H1 (cell line): ENCODE measurements at regions not wholly inside any gene's neighbourhood (a gene's known extent, or its start where the extent isn't known, plus 50 kb on each side); places are given as distances from the start of the nearest gene placed in this dataset.

Experiments used
- CTCF ChIA-PET: fragments of 300-600 bp; sonication (Branson Sonifier 250); formaldehyde crosslinking; loops from one replicate; lab custom pipeline; 2021; ENCODE audit not compliant: partially characterized antibody; lab: Charles Lee
- POLR2A ChIA-PET: fragments of 300-600 bp; sonication (Branson Sonifier 250); formaldehyde crosslinking; loops from one replicate; lab custom pipeline; 2021; ENCODE audit warnings: inconsistent platforms; ENCODE audit not compliant: partially characterized antibody; lab: Charles Lee
- DNase-seq, 2 experiments: peaks; one replicate each; pipeline versions ENCODE4 v3.0.0 to v3.0.0-alpha.2; 2010 to 2022; ENCODE audit warnings: low spot score in 2 of 2, low read depth in 1 of 2, mixed read lengths in 1 of 2
- FAIRE-seq: peaks from 2 replicates; lab custom pipeline; 2011; peaks lifted over from hg19 to GRCh38; lab: Jason Lieb, UNC
- H2AFZ ChIP-seq: 2 replicates; pipeline ENCODE4 v1.8.1; 2012; ENCODE audit warnings: low read length, inconsistent platforms
- H2AK5ac ChIP-seq: 2 replicates; pipeline ENCODE4 v1.6.1; 2013; ENCODE audit warnings: low read depth, low read length
- H2BK120ac ChIP-seq: replicated peaks from 2 replicates; pipeline ENCODE3; 2013; ENCODE audit warnings: low read depth, low read length, inconsistent platforms
- H2BK12ac ChIP-seq: 2 replicates; pipeline ENCODE4 v1.6.1; 2013; ENCODE audit warnings: low read depth, low read length
- H2BK15ac ChIP-seq: 2 replicates; pipeline ENCODE4 v1.6.1; 2013; ENCODE audit warnings: low read length
- H2BK20ac ChIP-seq: 2 replicates; pipeline ENCODE4 v1.6.1; 2013; ENCODE audit warnings: low read length
- H2BK5ac ChIP-seq: 2 replicates; pipeline ENCODE4 v1.6.1; 2013; ENCODE audit warnings: low read depth, low read length
- H3K14ac ChIP-seq: 2 replicates; pipeline ENCODE4 v1.6.1; 2013; ENCODE audit warnings: inconsistent platforms; ENCODE audit not compliant: insufficient read length
- H3K18ac ChIP-seq: 2 replicates; pipeline ENCODE4 v1.6.1; 2013; ENCODE audit warnings: low read length; ENCODE audit errors: extremely low read depth
- H3K23ac ChIP-seq: 2 replicates; pipeline ENCODE4 v1.6.1; 2013; ENCODE audit warnings: inconsistent platforms; ENCODE audit not compliant: insufficient read length
- H3K23me2 ChIP-seq: 2 replicates; pipeline ENCODE4 v1.6.1; 2013; ENCODE audit warnings: low read depth, low read length
- H3K27ac ChIP-seq: 2 replicates; pipeline ENCODE4 v1.6.1; 2011; ENCODE audit warnings: low read depth, low read length, inconsistent platforms
- H3K27me3 ChIP-seq, 4 experiments: replicated peaks in 1 of 4; 1 replicate in 1 of 4; 2 replicates in 3 of 4; pipeline versions ENCODE4 v1.6.1 to v1.8.1; 2011 to 2013; ENCODE audit warnings: low read length in 3 of 4, mild to moderate bottlenecking in 3 of 4, inconsistent platforms in 2 of 4, mixed read lengths in 2 of 4, moderate library complexity in 1 of 4; ENCODE audit not compliant: control insufficient read depth in 3 of 4, insufficient read depth in 3 of 4; ENCODE audit errors: extremely low read depth in 1 of 4
- H3K36me3 ChIP-seq, 4 experiments: 2 replicates each; pipeline versions ENCODE4 v1.6.1 to v1.8.1; 2011 to 2013; ENCODE audit warnings: mild to moderate bottlenecking in 4 of 4, low read length in 3 of 4, moderate library complexity in 2 of 4, control low read depth in 1 of 4, inconsistent platforms in 1 of 4; ENCODE audit not compliant: insufficient read depth in 4 of 4, control insufficient read depth in 2 of 4
- H3K4ac ChIP-seq: replicated peaks from 2 replicates; pipeline ENCODE3; 2013; ENCODE audit warnings: low read length, low read depth, mixed read lengths, inconsistent platforms; ENCODE audit not compliant: insufficient read length
- H3K4me1 ChIP-seq, 4 experiments: replicated peaks in 1 of 4; 1 replicate in 1 of 4; 2 replicates in 3 of 4; pipeline versions ENCODE4 v1.6.1 to v1.8.1; 2011 to 2013; ENCODE audit warnings: low read length in 3 of 4, inconsistent platforms in 2 of 4, mixed read lengths in 1 of 4; ENCODE audit not compliant: insufficient read depth in 4 of 4, control insufficient read depth in 3 of 4
- H3K4me2 ChIP-seq, 2 experiments: 2 replicates each; pipeline versions ENCODE4 v1.6.1 to v1.8.1; 2011 to 2013; ENCODE audit warnings: low read depth in 2 of 2, low read length in 2 of 2, control low read depth in 1 of 2, inconsistent platforms in 1 of 2, mild to moderate bottlenecking in 1 of 2; ENCODE audit not compliant: insufficient read depth in 1 of 2
- H3K4me3 ChIP-seq, 4 experiments: fragments of 200-600, 300-600 bp in 1 of 4; sonication (generic), shearing (Covaris generic), sonication (Bioruptor Twin) in 1 of 4; 2 replicates each; pipeline versions ENCODE4 v1.5.1 to v1.8.1; 2011 to 2016; ENCODE audit warnings: low read length in 4 of 4, low read depth in 3 of 4, control low read depth in 2 of 4, inconsistent platforms in 2 of 4, mild to moderate bottlenecking in 2 of 4, mixed read lengths in 1 of 4, moderate library complexity in 1 of 4; ENCODE audit not compliant: insufficient read depth in 2 of 4; ENCODE audit errors: extremely low read depth in 1 of 4
- H3K56ac ChIP-seq: replicated peaks from 2 replicates; pipeline ENCODE3; 2013; ENCODE audit warnings: low read depth, mild to moderate bottlenecking, mixed read lengths, low read length, inconsistent platforms; ENCODE audit not compliant: insufficient read length
- H3K79me1 ChIP-seq: 2 replicates; pipeline ENCODE4 v1.6.1; 2013; ENCODE audit warnings: low read depth, low read length, control low read depth
- H3K79me2 ChIP-seq, 2 experiments: 2 replicates each; pipeline versions ENCODE4 v1.6.1 to v1.8.1; 2012 to 2013; ENCODE audit warnings: low read length in 2 of 2, mild to moderate bottlenecking in 2 of 2, inconsistent platforms in 1 of 2; ENCODE audit not compliant: insufficient read depth in 2 of 2, control insufficient read depth in 1 of 2
- H3K9ac ChIP-seq, 4 experiments: replicated peaks in 1 of 4; 1 replicate in 1 of 4; 2 replicates in 3 of 4; pipeline versions ENCODE4 v1.6.1 to v1.8.1; 2011 to 2013; ENCODE audit warnings: low read depth in 3 of 4, low read length in 3 of 4, control low read depth in 2 of 4, mild to moderate bottlenecking in 2 of 4, moderate library complexity in 2 of 4, inconsistent platforms in 1 of 4; ENCODE audit errors: extremely low read depth in 1 of 4
- H3K9me3 ChIP-seq, 2 experiments: 2 replicates each; pipeline versions ENCODE4 v1.6.1 to v1.8.1; 2012 to 2013; ENCODE audit warnings: mild to moderate bottlenecking in 2 of 2, moderate library complexity in 2 of 2, control low read depth in 1 of 2, inconsistent platforms in 1 of 2, low read depth in 1 of 2, low read length in 1 of 2, mixed read lengths in 1 of 2; ENCODE audit not compliant: insufficient read depth in 2 of 2
- H4K20me1 ChIP-seq, 2 experiments: replicated peaks in 1 of 2; 2 replicates each; pipeline versions ENCODE3 to v1.8.1; 2011 to 2013; ENCODE audit warnings: inconsistent platforms in 2 of 2, low read length in 2 of 2, mild to moderate bottlenecking in 1 of 2; ENCODE audit not compliant: insufficient read depth in 2 of 2, control insufficient read depth in 1 of 2
- H4K5ac ChIP-seq: 2 replicates; pipeline ENCODE4 v1.6.1; 2013; ENCODE audit warnings: low read length, low read depth, mixed read lengths, inconsistent platforms; ENCODE audit not compliant: insufficient read length
- H4K8ac ChIP-seq: 2 replicates; pipeline ENCODE4 v1.8.0; 2013; ENCODE audit warnings: mild to moderate bottlenecking, moderate library complexity, low read length, inconsistent platforms; ENCODE audit not compliant: insufficient read depth; ENCODE audit errors: extremely low read depth
- H4K91ac ChIP-seq: replicated peaks from 2 replicates; pipeline ENCODE3; 2013; ENCODE audit warnings: low read length, mixed read lengths, inconsistent platforms; ENCODE audit not compliant: insufficient read length
- CEBPB ChIP-seq: IDR thresholded peaks from 2 replicates; pipeline ENCODE4 v1.6.1; 2012; ENCODE audit warnings: low read depth, low read length
- CHD2 ChIP-seq: IDR thresholded peaks from 2 replicates; pipeline ENCODE4 v1.6.1; 2012; ENCODE audit warnings: low read length, improper control_type of control experiment
- FOSL1 ChIP-seq: IDR thresholded peaks from 2 replicates; pipeline ENCODE4 v1.6.1; 2011; ENCODE audit warnings: mild to moderate bottlenecking, low read depth, low read length, moderate library complexity; ENCODE audit not compliant: insufficient read depth
- NANOG ChIP-seq: IDR thresholded peaks from 2 replicates; pipeline ENCODE4 v1.6.1; 2011; ENCODE audit warnings: low read length, low read depth, mild to moderate bottlenecking, inconsistent platforms; ENCODE audit not compliant: insufficient read depth, poor library complexity, severe bottlenecking
- NRF1 ChIP-seq: IDR thresholded peaks from 2 replicates; pipeline ENCODE4 v1.6.1; 2011; ENCODE audit warnings: mild to moderate bottlenecking, low read depth, low read length, improper control_type of control experiment
- POLR2A ChIP-seq, 2 experiments: IDR thresholded peaks; 1 replicate in 1 of 2; 2 replicates in 1 of 2; pipeline ENCODE4 v1.6.1; 2011; ENCODE audit warnings: low read depth in 2 of 2, low read length in 2 of 2, mild to moderate bottlenecking in 2 of 2; ENCODE audit errors: control extremely low read depth in 1 of 2
- POLR2AphosphoS5 ChIP-seq: IDR thresholded peaks from 2 replicates; pipeline ENCODE4 v1.6.1; 2011; ENCODE audit warnings: low read depth, low read length
- WGBS, 2 experiments: shearing (Covaris generic) in 1 of 2; methylation state at CpG; one replicate each; pipeline versions ENCODE4 v1.1.6 to v1.1.7; 2013 to 2015; ENCODE audit warnings: low lambda C conversion rate in 2 of 2, mixed read lengths in 2 of 2, inconsistent platforms in 1 of 2, low coverage in 1 of 2, missing lambda C conversion rate in 1 of 2; ENCODE audit not compliant: insufficient replicate concordance in 2 of 2, insufficient coverage in 1 of 2, insufficient read length in 1 of 2; ENCODE audit errors: extremely low coverage in 1 of 2, missing lambda C conversion rate in 1 of 2; 5-methylcytosine and 5-hydroxymethylcytosine counted together

DNA sequence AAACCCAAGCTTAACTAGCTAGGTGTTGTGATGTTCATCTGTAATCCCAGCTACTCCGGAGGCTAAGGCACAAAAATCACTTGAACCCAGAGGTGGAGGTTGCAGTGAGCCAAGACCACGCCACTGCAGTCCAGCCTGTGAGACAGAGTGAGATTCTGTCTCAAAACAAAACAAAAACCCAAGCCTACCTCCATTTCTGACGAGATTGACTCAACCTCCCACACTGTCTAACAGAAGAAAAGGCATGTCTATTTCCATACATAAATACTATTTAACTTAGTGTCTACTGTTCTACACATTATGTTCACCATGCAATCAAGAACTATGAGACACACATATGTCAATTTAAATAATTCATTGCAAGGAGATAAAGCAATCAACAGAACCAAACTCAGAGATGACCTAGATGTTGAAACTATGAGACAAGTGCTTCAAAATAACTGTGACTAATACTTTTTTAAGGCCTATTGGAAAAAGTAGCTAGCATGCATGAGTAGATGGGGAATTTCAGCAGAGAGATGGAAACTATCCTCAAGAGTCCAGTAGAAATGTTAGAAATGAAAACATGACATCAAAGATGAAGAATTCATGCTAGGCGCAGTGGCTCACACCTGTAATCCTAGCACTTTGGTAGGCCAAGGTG, 75.9 kb upstream of the DHRS4 start:
- H2AK5ac ChIP-seq: no peak overlapping the region
- no peak overlapping the region for H4K8ac ChIP-seq
- H4K20me1 ChIP-seq: no peaks in the 10 kb centered on the region
- no peaks in the 10 kb centered on the region for H3K79me2 ChIP-seq
- H3K23ac ChIP-seq: no peak overlapping the region
- TF ChIP-seq POLR2A (IDR thresholded peaks at IDR 0.05; ENCODE audit: control extremely low read depth in 1 of 2, low read depth in 2 of 2, low read length in 2 of 2) (no peak), NRF1 (no peak), CHD2 (no peak), NANOG (no peak), FOSL1 (no peak), POLR2AphosphoS5 (no peak), CEBPB (no peak)
- H3K27ac ChIP-seq: no peak overlapping the region
- H2BK15ac ChIP-seq: no peak overlapping the region
- H3K9ac ChIP-seq: no peak overlapping the region
- peaks cover 24 to 40% of the 10 kb centered on the region in 2 experiments for H3K9me3 ChIP-seq
- no peak overlapping the region for H2BK5ac ChIP-seq
- no peak overlapping the region for H3K56ac ChIP-seq
- H3K36me3 ChIP-seq: no peaks in the 10 kb centered on the region
- ChIA-PET CTCF (interaction anchor here (1.0 to 1.1 kb wide), 2 partner anchors 52 to 246 kb away, joined by 3 read pairs; no protein-coding TSS in a partner anchor), POLR2A (no interaction called here)
- no peaks in the 10 kb centered on the region for H3K4me1 ChIP-seq
- H4K91ac ChIP-seq: no peak overlapping the region
- no peak overlapping the region for H3K4ac ChIP-seq
- H2BK20ac ChIP-seq: no peak overlapping the region
- no peaks in the 10 kb centered on the region for H3K27me3 ChIP-seq
- no peak overlapping the region for H3K4me3 ChIP-seq
- H3K18ac ChIP-seq: no peak overlapping the region
- H3K4me2 ChIP-seq: no peak overlapping the region
- H3K23me2 ChIP-seq: no peaks in the 10 kb centered on the region
- H2BK120ac ChIP-seq: no peak overlapping the region
- FAIRE-seq (no peak), DNase-seq (no peak)
- WGBS, 2 experiments: 81% methylated on average over 3 of the region's 4 CpGs; no CpG with 5 or more reads in 1 of the 2 experiments
- no peak overlapping the region for H4K5ac ChIP-seq
- H2BK12ac ChIP-seq: no peak overlapping the region
- H3K14ac ChIP-seq: no peak overlapping the region
- H3K79me1 ChIP-seq: no peaks in the 10 kb centered on the region
- H2AFZ ChIP-seq: no peak overlapping the region
